CD14-positive monocyte (primary cell): ENCODE measurements at regions not wholly inside any gene's neighbourhood (a gene's known extent, or its start where the extent isn't known, plus 50 kb on each side); places are given as distances from the start of the nearest gene placed in this dataset.

Experiments used
- DNase-seq, 3 donors: peaks; one replicate each; pipeline ENCODE4 v3.0.0-alpha.2; 2011 to 2022
- H2AFZ ChIP-seq: 2 replicates; pipeline ENCODE4 v1.6.0; 2012; ENCODE audit warnings: mild to moderate bottlenecking, low read depth, low read length, inconsistent platforms; ENCODE audit not compliant: insufficient read depth, poor library complexity, severe bottlenecking
- H3K27ac ChIP-seq, 2 donors: 1 replicate in 1 of 2; 2 replicates in 1 of 2; pipeline ENCODE4 v1.5.1; 2012 to 2013; ENCODE audit warnings: low read length in 2 of 2, control low read depth in 1 of 2, inconsistent platforms in 1 of 2, low read depth in 1 of 2, mild to moderate bottlenecking in 1 of 2
- H3K27me3 ChIP-seq, 2 donors: one replicate each; pipeline versions ENCODE4 v1.6.0 to v1.6.1; 2011 to 2013; ENCODE audit warnings: low read length in 2 of 2; ENCODE audit not compliant: control insufficient read depth in 2 of 2, insufficient read depth in 2 of 2
- H3K36me3 ChIP-seq, 2 donors: replicated peaks in 1 of 2; 1 replicate in 1 of 2; 2 replicates in 1 of 2; pipeline versions ENCODE4 v1.5.1 to v1.6.1; 2012 to 2013; ENCODE audit warnings: low read length in 2 of 2, control low read depth in 1 of 2, inconsistent platforms in 1 of 2, mild to moderate bottlenecking in 1 of 2; ENCODE audit not compliant: insufficient read depth in 2 of 2, control insufficient read depth in 1 of 2
- H3K4me1 ChIP-seq, 2 donors: 1 replicate in 1 of 2; 2 replicates in 1 of 2; pipeline versions ENCODE4 v1.5.1 to v1.6.1; 2012 to 2013; ENCODE audit warnings: low read length in 2 of 2, control low read depth in 1 of 2, inconsistent platforms in 1 of 2, mild to moderate bottlenecking in 1 of 2, moderate library complexity in 1 of 2; ENCODE audit not compliant: insufficient read depth in 2 of 2, control insufficient read depth in 1 of 2
- H3K4me2 ChIP-seq: replicated peaks from 2 replicates; pipeline ENCODE3; 2012; ENCODE audit warnings: low read length, moderate library complexity, mild to moderate bottlenecking; ENCODE audit not compliant: poor library complexity, severe bottlenecking; ENCODE audit errors: extremely low read depth
- H3K4me3 ChIP-seq, 3 experiments: fragments of 200-600 bp in 1 of 3; sonication (generic) in 1 of 3; replicated peaks in 1 of 3; 1 replicate in 2 of 3; 2 replicates in 1 of 3; pipeline ENCODE4 v1.5.1; 2011 to 2013; ENCODE audit warnings: low read length in 3 of 3, mild to moderate bottlenecking in 3 of 3, control low read depth in 2 of 3, low read depth in 2 of 3, inconsistent platforms in 1 of 3, moderate library complexity in 1 of 3
- H3K79me2 ChIP-seq: 2 replicates; pipeline ENCODE4 v1.6.0; 2012; ENCODE audit warnings: mild to moderate bottlenecking, control low read depth, inconsistent platforms, low read length, moderate library complexity; ENCODE audit not compliant: insufficient read depth
- H3K9ac ChIP-seq: 2 replicates; pipeline ENCODE4 v1.6.0; 2017; ENCODE audit warnings: low read length, mild to moderate bottlenecking; ENCODE audit not compliant: insufficient read depth, poor library complexity, severe bottlenecking
- H3K9me3 ChIP-seq, 2 donors: replicated peaks in 1 of 2; 1 replicate in 1 of 2; 2 replicates in 1 of 2; pipeline versions ENCODE4 v1.5.1 to v1.6.1; 2012 to 2013; ENCODE audit warnings: low read length in 2 of 2, control low read depth in 1 of 2; ENCODE audit not compliant: control insufficient read depth in 1 of 2, insufficient read depth in 1 of 2
- H4K20me1 ChIP-seq: 2 replicates; pipeline ENCODE4 v1.6.0; 2012; ENCODE audit warnings: mild to moderate bottlenecking, low read length, control low read depth, moderate library complexity; ENCODE audit not compliant: insufficient read depth
- H3K27ac Mint-ChIP-seq, 7 donors: one replicate each; pipeline ENCODE4 v1.8.0; 2020; ENCODE audit warnings: mild to moderate bottlenecking in 7 of 7, mixed read lengths in 7 of 7, moderate library complexity in 6 of 7, inconsistent platforms in 2 of 7
- H3K27me3 Mint-ChIP-seq, 3 donors: one replicate each; pipeline ENCODE4 v1.8.0; 2021 to 2022; ENCODE audit warnings: low read depth in 3 of 3, mild to moderate bottlenecking in 3 of 3, mixed read lengths in 3 of 3, moderate library complexity in 3 of 3, inconsistent platforms in 1 of 3
- H3K36me3 Mint-ChIP-seq, 2 donors: one replicate each; pipeline ENCODE4 v1.8.0; 2020; ENCODE audit warnings: mixed read lengths in 2 of 2, inconsistent platforms in 1 of 2, mild to moderate bottlenecking in 1 of 2
- H3K4me1 Mint-ChIP-seq: one replicate; pipeline ENCODE4 v1.8.0; 2020; ENCODE audit warnings: mild to moderate bottlenecking, mixed read lengths
- H3K4me3 Mint-ChIP-seq, 2 donors: one replicate each; pipeline ENCODE4 v1.8.0; 2020; ENCODE audit warnings: mild to moderate bottlenecking in 2 of 2, mixed read lengths in 2 of 2, moderate library complexity in 1 of 2
- H3K9me3 Mint-ChIP-seq, 7 donors: one replicate each; pipeline ENCODE4 v1.8.0; 2020 to 2022; ENCODE audit warnings: mixed read lengths in 7 of 7, mild to moderate bottlenecking in 6 of 7, moderate library complexity in 6 of 7, inconsistent platforms in 2 of 7
- CTCF ChIP-seq: fragments of 200-600 bp; IDR thresholded peaks from one replicate; pipeline ENCODE4 v1.8.0; 2022; ENCODE audit warnings: antibody characterized with exemption, mild to moderate bottlenecking
- WGBS: methylation state at CpG from one replicate; pipeline ENCODE4 v1.1.5; 2013; ENCODE audit warnings: missing lambda C conversion rate; ENCODE audit not compliant: insufficient coverage; 5-methylcytosine and 5-hydroxymethylcytosine counted together
- intact Hi-C, 2 donors: fragments of 100-400 bp; cut with micrococcal nuclease; formaldehyde crosslinking; loops; one replicate each; pipeline versions ENCODE4 v1.15.0 to v1.15.1; 2023

DNA sequence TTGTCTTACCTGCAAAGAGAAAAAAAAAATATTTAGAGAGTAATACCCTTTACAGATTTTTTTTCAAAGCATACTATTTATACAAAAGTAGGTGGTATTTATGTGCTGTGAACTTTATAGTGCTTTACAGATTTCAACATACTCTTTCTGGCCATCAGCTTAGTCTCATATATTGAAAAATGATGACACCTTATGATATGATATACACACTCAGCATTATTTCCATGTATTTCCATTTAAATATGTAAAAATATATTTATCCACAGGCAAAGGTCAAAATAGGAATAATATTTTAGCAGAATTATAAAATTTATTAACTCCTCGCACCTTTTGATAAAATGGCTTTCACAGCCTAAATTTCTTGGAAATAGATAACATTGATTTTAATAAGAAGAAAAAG, 815.8 kb upstream of the EPHA5 start:
- no peaks in the 10 kb centered on the region for H3K9me3 Mint-ChIP-seq
- H3K4me1 Mint-ChIP-seq: no peaks in the 10 kb centered on the region
- H3K36me3 ChIP-seq: no peaks in the 10 kb centered on the region
- no peak for TF ChIP-seq CTCF
- no peaks in the 10 kb centered on the region for H4K20me1 ChIP-seq
- H3K27me3 ChIP-seq: no peaks in the 10 kb centered on the region
- H3K9me3 ChIP-seq: no peaks in the 10 kb centered on the region
- intact Hi-C loops: no loop called here
- no peak overlapping the region for H2AFZ ChIP-seq
- no CpG with 5 or more reads among the region's 1 CpG for WGBS
- H3K4me3 ChIP-seq: no peak overlapping the region
- no peak overlapping the region for H3K27ac Mint-ChIP-seq
- no peaks in the 10 kb centered on the region for H3K27me3 Mint-ChIP-seq
- no peak overlapping the region for H3K4me3 Mint-ChIP-seq
- no peaks in the 10 kb centered on the region for H3K79me2 ChIP-seq
- H3K36me3 Mint-ChIP-seq: no peaks in the 10 kb centered on the region
- no peaks in the 10 kb centered on the region for H3K4me1 ChIP-seq
- no peak for DNase-seq
- no peak overlapping the region for H3K9ac ChIP-seq
- H3K27ac ChIP-seq: no peak overlapping the region
- no peak overlapping the region for H3K4me2 ChIP-seq

DNA sequence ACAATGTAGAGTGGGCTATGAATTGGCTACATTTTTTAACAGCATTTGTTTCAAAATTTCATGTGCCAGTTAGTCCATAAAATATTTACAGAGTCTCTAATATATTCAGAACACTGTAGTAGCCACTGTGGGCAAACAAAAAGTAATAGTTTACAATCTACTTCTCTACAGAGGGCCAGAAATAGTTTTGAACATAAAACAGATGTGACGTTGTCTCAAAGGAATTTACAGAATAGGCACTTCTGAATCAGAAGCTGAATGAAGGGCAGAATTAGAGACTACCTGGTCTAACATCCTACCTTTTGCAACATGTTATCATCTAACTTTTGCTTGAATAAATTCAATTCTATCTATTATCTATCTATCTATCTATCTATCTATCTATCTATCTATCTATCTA, 811.9 kb upstream of the EPHA5 start:
- WGBS: no CpG with 5 or more reads among the region's 1 CpG

More for the DNA sequence above, 811.9 kb upstream of the EPHA5 start:
- H3K4me3 Mint-ChIP-seq: no peak overlapping the region
- Histone ChIP-seq H3K79me2 (no peaks in the 10 kb centered on the region), H3K4me1 (no peaks in the 10 kb centered on the region), H2AFZ (no peak overlapping the region), H3K36me3 (no peaks in the 10 kb centered on the region), H4K20me1 (no peaks in the 10 kb centered on the region), H3K9ac (no peak overlapping the region), H3K27ac (no peak overlapping the region), H3K4me2 (no peak overlapping the region), H3K4me3 (no peak overlapping the region), H3K9me3 (no peaks in the 10 kb centered on the region), H3K27me3 (no peaks in the 10 kb centered on the region)
- intact Hi-C loops: no loop called here
- peaks cover 0 to 2% (median 0%) of the 10 kb centered on the region in 7 donors for H3K9me3 Mint-ChIP-seq
- no peaks in the 10 kb centered on the region for H3K36me3 Mint-ChIP-seq
- no peaks in the 10 kb centered on the region for H3K27me3 Mint-ChIP-seq
- TF ChIP-seq CTCF: no peak
- H3K4me1 Mint-ChIP-seq: no peaks in the 10 kb centered on the region
- H3K27ac Mint-ChIP-seq: no peak overlapping the region
- no peak for DNase-seq
